ENCODE measurements at regions not wholly inside any gene's neighbourhood (a gene's known extent, or its start where the extent isn't known, plus 50 kb on each side); places are given as distances from the start of the nearest gene placed in this dataset.

DNA sequence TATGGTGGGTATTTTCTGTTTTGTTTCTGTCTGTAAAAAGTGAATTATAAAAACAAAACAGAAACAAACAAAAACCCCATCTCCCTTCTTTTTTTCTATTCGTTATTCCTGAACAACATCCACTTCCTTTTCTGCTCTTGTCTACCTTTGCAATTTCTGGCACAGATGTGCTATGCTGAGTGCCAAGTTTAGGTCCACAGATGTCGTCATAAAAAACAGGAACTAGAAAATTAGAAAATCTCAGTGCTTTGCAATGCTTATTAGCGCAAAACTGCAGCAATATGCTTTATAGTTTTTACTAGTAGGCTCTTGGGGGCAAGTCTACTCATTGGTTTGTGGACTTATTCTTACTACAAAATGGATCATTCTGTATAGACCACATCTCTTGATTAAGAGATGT, 94.2 kb upstream of the PRKCQ start:
- TF ChIP-seq, protein P1, sequence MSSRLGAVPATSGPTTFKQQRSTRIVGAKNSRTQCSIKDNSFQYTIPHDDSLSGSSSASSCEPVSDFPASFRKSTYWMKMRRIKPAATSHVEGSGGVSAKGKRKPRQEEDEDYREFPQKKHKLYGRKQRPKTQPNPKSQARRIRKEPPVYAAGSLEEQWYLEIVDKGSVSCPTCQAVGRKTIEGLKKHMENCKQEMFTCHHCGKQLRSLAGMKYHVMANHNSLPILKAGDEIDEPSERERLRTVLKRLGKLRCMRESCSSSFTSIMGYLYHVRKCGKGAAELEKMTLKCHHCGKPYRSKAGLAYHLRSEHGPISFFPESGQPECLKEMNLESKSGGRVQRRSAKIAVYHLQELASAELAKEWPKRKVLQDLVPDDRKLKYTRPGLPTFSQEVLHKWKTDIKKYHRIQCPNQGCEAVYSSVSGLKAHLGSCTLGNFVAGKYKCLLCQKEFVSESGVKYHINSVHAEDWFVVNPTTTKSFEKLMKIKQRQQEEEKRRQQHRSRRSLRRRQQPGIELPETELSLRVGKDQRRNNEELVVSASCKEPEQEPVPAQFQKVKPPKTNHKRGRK (CRISPR knock-in tag; IDR thresholded peaks at IDR 0.05; ENCODE audit: borderline replicate concordance), result no peak
- TF ChIP-seq, protein P2, sequence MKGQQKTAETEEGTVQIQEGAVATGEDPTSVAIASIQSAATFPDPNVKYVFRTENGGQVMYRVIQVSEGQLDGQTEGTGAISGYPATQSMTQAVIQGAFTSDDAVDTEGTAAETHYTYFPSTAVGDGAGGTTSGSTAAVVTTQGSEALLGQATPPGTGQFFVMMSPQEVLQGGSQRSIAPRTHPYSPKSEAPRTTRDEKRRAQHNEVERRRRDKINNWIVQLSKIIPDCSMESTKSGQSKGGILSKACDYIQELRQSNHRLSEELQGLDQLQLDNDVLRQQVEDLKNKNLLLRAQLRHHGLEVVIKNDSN (CRISPR knock-in tag; IDR thresholded peaks at IDR 0.05), result no peak
- TF ChIP-seq MAX (CRISPR knock-in tag; IDR thresholded peaks at IDR 0.05) (no peak), CTCF (IDR thresholded peaks at IDR 0.05) (no peak), PREB (CRISPR knock-in tag; IDR thresholded peaks at IDR 0.05; ENCODE audit: borderline replicate concordance) (no peak), FOXJ3 (CRISPR knock-in tag; IDR thresholded peaks at IDR 0.05; ENCODE audit: borderline replicate concordance) (no peak), JUN (CRISPR knock-in tag; IDR thresholded peaks at IDR 0.05) (no peak), CREM (CRISPR knock-in tag; IDR thresholded peaks at IDR 0.05) (no peak), ZNF263 (CRISPR knock-in tag; IDR thresholded peaks at IDR 0.05; ENCODE audit: low read depth) (no peak)
- TF ChIP-seq, protein P3, sequence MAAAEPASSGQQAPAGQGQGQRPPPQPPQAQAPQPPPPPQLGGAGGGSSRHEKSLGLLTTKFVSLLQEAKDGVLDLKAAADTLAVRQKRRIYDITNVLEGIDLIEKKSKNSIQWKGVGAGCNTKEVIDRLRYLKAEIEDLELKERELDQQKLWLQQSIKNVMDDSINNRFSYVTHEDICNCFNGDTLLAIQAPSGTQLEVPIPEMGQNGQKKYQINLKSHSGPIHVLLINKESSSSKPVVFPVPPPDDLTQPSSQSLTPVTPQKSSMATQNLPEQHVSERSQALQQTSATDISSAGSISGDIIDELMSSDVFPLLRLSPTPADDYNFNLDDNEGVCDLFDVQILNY (CRISPR knock-in tag; IDR thresholded peaks at IDR 0.05), result no peak
